Astrocyte (in vitro differentiated cells and primary cell): ENCODE measurements at regions not wholly inside any gene's neighbourhood (a gene's known extent, or its start where the extent isn't known, plus 50 kb on each side); places are given as distances from the start of the nearest gene placed in this dataset.

Experiments
- DNase-seq: peaks from one replicate; pipeline ENCODE4 v3.0.0-alpha.2; 2010; ENCODE audit warnings: low read depth
- FAIRE-seq: peaks from 2 replicates; lab custom pipeline; 2011; peaks lifted over from hg19 to GRCh38; lab: Jason Lieb, UNC
- H2AFZ ChIP-seq: 2 replicates; pipeline ENCODE4 v1.6.0; 2012; ENCODE audit warnings: low read depth, low read length, inconsistent platforms
- H3K27ac ChIP-seq: 2 replicates; pipeline ENCODE4 v1.5.1; 2011; ENCODE audit warnings: low read depth, low read length, inconsistent platforms
- H3K27me3 ChIP-seq: 2 replicates; pipeline ENCODE4 v1.6.0; 2011; ENCODE audit warnings: low read length, inconsistent platforms; ENCODE audit not compliant: insufficient read depth
- H3K36me3 ChIP-seq: 2 replicates; pipeline ENCODE4 v1.5.1; 2011; ENCODE audit warnings: low read length, inconsistent platforms; ENCODE audit not compliant: insufficient read depth
- H3K4me1 ChIP-seq: 2 replicates; pipeline ENCODE4 v1.5.1; 2011; ENCODE audit warnings: low read length, inconsistent platforms; ENCODE audit not compliant: insufficient read depth
- H3K4me2 ChIP-seq: 2 replicates; pipeline ENCODE4 v1.6.0; 2012; ENCODE audit warnings: low read length, inconsistent platforms
- H3K4me3 ChIP-seq: 2 replicates; pipeline ENCODE4 v1.5.1; 2011; ENCODE audit warnings: low read depth, mild to moderate bottlenecking, low read length, inconsistent platforms; ENCODE audit not compliant: insufficient read depth
- H3K79me2 ChIP-seq: 2 replicates; pipeline ENCODE4 v1.6.0; 2012; ENCODE audit warnings: mild to moderate bottlenecking, low read length, inconsistent platforms; ENCODE audit not compliant: insufficient read depth
- H3K9ac ChIP-seq: 2 replicates; pipeline ENCODE4 v1.6.0; 2012; ENCODE audit warnings: mild to moderate bottlenecking, low read length, inconsistent platforms
- H3K9me3 ChIP-seq: 2 replicates; pipeline ENCODE4 v1.5.1; 2012; ENCODE audit warnings: low read depth, mild to moderate bottlenecking, low read length, inconsistent platforms; ENCODE audit not compliant: insufficient read depth
- H4K20me1 ChIP-seq: 2 replicates; pipeline ENCODE4 v1.6.0; 2012; ENCODE audit warnings: low read length, inconsistent platforms; ENCODE audit not compliant: insufficient read depth
- H3K27ac Mint-ChIP-seq: one replicate; pipeline ENCODE4 v1.8.0; 2021; ENCODE audit warnings: mild to moderate bottlenecking, mixed read lengths; ENCODE audit not compliant: unreplicated experiment
- H3K27me3 Mint-ChIP-seq: one replicate; pipeline ENCODE4 v1.8.0; 2021; ENCODE audit warnings: low read depth, mixed read lengths; ENCODE audit not compliant: unreplicated experiment
- H3K36me3 Mint-ChIP-seq: one replicate; pipeline ENCODE4 v1.8.0; 2021; ENCODE audit warnings: low read depth, mixed read lengths; ENCODE audit not compliant: unreplicated experiment
- H3K4me1 Mint-ChIP-seq: one replicate; pipeline ENCODE4 v1.8.0; 2021; ENCODE audit warnings: low read depth, mixed read lengths; ENCODE audit not compliant: unreplicated experiment
- H3K4me3 Mint-ChIP-seq: one replicate; pipeline ENCODE4 v1.8.0; 2021; ENCODE audit warnings: mild to moderate bottlenecking, moderate library complexity, mixed read lengths; ENCODE audit not compliant: unreplicated experiment
- H3K9me3 Mint-ChIP-seq: one replicate; pipeline ENCODE4 v1.8.0; 2021; ENCODE audit warnings: mild to moderate bottlenecking, mixed read lengths; ENCODE audit not compliant: unreplicated experiment
- EZH2 ChIP-seq: IDR thresholded peaks from 2 replicates; pipeline ENCODE4 v1.6.1; 2012; ENCODE audit warnings: mild to moderate bottlenecking, low read length, inconsistent platforms; ENCODE audit not compliant: insufficient read depth
- TF ChIP-seq, protein P1 (sequence below): IDR thresholded peaks from 2 replicates; pipeline ENCODE4 v1.5.1; 2011; ENCODE audit warnings: low read depth, mild to moderate bottlenecking, inconsistent platforms, low read length, moderate library complexity; ENCODE audit not compliant: insufficient read depth

DNA sequence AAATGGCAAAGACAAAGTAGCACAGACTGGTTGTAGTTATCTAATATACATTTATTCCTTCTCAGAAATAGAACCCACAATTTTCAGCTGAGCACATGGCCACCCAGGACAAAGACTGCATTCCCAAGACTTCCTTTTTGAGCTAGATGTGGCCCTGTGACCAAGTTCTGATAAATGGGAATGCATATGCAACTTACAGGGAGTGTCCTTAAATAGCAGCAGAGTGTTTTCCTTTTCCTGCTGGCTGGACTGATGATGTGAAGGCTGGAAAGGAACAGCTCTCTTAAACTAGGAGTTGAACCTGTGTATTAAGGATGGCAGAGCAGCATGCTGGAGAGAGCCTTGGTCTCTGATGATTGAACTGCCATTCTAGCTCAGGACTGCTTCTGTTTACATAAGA lies 74.7 kb upstream of the TNPO1 start:
- H3K4me2 ChIP-seq: no peak overlapping the region
- Mint-ChIP-seq H3K4me3 (no peak overlapping the region), H3K27ac (no peak overlapping the region), H3K9me3 (no peaks in the 10 kb centered on the region), H3K27me3 (peaks cover 1% of the 10 kb centered on the region), H3K4me1 (no peaks in the 10 kb centered on the region), H3K36me3 (no peaks in the 10 kb centered on the region)
- H3K36me3 ChIP-seq: no peaks in the 10 kb centered on the region
- no peak overlapping the region for H3K27ac ChIP-seq
- H3K9ac ChIP-seq: no peak overlapping the region
- no peaks in the 10 kb centered on the region for H3K79me2 ChIP-seq
- H2AFZ ChIP-seq: no peak overlapping the region
- H3K27me3 ChIP-seq: no peaks in the 10 kb centered on the region
- FAIRE-seq (no peak), DNase-seq (no peak)
- no peak overlapping the region for H3K4me3 ChIP-seq
- no peaks in the 10 kb centered on the region for H3K9me3 ChIP-seq
- no peak for TF ChIP-seq EZH2
- TF ChIP-seq, protein P1, sequence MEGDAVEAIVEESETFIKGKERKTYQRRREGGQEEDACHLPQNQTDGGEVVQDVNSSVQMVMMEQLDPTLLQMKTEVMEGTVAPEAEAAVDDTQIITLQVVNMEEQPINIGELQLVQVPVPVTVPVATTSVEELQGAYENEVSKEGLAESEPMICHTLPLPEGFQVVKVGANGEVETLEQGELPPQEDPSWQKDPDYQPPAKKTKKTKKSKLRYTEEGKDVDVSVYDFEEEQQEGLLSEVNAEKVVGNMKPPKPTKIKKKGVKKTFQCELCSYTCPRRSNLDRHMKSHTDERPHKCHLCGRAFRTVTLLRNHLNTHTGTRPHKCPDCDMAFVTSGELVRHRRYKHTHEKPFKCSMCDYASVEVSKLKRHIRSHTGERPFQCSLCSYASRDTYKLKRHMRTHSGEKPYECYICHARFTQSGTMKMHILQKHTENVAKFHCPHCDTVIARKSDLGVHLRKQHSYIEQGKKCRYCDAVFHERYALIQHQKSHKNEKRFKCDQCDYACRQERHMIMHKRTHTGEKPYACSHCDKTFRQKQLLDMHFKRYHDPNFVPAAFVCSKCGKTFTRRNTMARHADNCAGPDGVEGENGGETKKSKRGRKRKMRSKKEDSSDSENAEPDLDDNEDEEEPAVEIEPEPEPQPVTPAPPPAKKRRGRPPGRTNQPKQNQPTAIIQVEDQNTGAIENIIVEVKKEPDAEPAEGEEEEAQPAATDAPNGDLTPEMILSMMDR: no peak
- H3K4me1 ChIP-seq: no peaks in the 10 kb centered on the region
- no peaks in the 10 kb centered on the region for H4K20me1 ChIP-seq

DNA sequence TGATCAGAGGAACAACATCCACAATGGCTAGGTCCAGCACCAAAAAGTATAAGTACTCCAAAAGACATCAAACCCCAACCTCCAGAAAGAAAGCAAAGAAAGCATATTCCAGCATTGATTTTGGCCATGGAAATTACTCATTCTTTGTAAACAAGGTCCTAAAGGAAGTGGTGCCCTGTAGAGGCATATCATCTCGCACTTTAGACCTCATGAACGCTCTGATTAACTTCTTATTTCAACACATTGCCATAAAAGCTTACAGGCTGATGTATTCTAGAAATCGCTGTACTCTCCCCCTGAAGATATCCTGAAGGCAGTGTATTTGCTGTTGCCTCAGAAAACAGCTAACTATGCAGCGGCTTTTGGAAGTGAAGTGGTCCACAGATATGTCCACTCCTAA lies 82.7 kb upstream of the TNPO1 start:
- Histone ChIP-seq H3K27me3 (no peaks in the 10 kb centered on the region), H3K4me3 (no peak overlapping the region), H2AFZ (no peak overlapping the region), H3K9ac (no peak overlapping the region), H3K36me3 (no peaks in the 10 kb centered on the region), H3K4me2 (no peak overlapping the region), H4K20me1 (no peaks in the 10 kb centered on the region), H3K9me3 (no peaks in the 10 kb centered on the region), H3K27ac (no peak overlapping the region), H3K79me2 (no peaks in the 10 kb centered on the region), H3K4me1 (no peaks in the 10 kb centered on the region)
- Mint-ChIP-seq H3K4me3 (no peak overlapping the region), H3K27ac (no peak overlapping the region), H3K4me1 (no peaks in the 10 kb centered on the region), H3K9me3 (peaks cover 7% of the 10 kb centered on the region), H3K27me3 (peaks cover 4% of the 10 kb centered on the region), H3K36me3 (no peaks in the 10 kb centered on the region)
- TF ChIP-seq, protein P1: no peak
- TF ChIP-seq EZH2: no peak
- DNase-seq (no peak), FAIRE-seq (no peak)

DNA sequence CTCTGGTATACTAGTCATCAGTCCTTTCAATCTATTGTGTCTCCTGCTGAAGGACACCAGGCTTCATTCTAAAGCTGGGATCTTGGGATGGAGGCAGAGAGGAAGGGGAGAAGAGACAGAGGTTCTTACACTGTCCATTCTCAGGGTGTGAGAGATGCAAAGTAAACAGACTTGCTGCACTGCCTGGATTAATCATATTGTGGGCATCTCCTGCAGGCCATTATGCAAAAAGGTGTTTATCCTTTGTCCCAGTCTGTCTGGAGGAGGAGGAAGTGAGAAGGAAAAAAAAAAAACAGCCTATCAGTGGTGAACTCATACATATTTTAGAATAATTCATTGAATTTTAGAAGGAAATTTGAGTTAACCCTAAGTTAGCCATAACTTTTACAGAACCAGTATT lies 92.9 kb upstream of the TNPO1 start:
- Histone ChIP-seq H3K4me2 (no peak overlapping the region), H3K79me2 (no peaks in the 10 kb centered on the region), H3K4me1 (no peaks in the 10 kb centered on the region), H3K9me3 (no peaks in the 10 kb centered on the region), H3K9ac (no peak overlapping the region), H3K4me3 (no peak overlapping the region), H2AFZ (no peak overlapping the region), H3K27ac (no peak overlapping the region), H4K20me1 (no peaks in the 10 kb centered on the region), H3K27me3 (no peaks in the 10 kb centered on the region), H3K36me3 (no peaks in the 10 kb centered on the region)
- DNase-seq: no peak
- no peak for TF ChIP-seq EZH2
- TF ChIP-seq, protein P1: no peak
- Mint-ChIP-seq H3K4me3 (no peak overlapping the region), H3K9me3 (peaks cover 4% of the 10 kb centered on the region), H3K4me1 (no peaks in the 10 kb centered on the region), H3K36me3 (no peaks in the 10 kb centered on the region), H3K27ac (no peak overlapping the region), H3K27me3 (no peaks in the 10 kb centered on the region)
- FAIRE-seq: no peak
